ENCODE measurements at regions not wholly inside any gene's neighbourhood (a gene's known extent, or its start where the extent isn't known, plus 50 kb on each side); places are given as distances from the start of the nearest gene placed in this dataset.

GRCh38 chr7:155874411-155874810, 62.1 kb upstream of the SHH start:
- no peak for TF ChIP-seq CTCF (IDR thresholded peaks at IDR 0.05; ENCODE audit: extremely low read depth, missing control alignments)
- DNase-seq (ENCODE audit: low spot score) = no peak

GRCh38 chr7:155874010-155874409, 61.7 kb upstream of the SHH start:
- DNase-seq (ENCODE audit: low spot score) = no peak

GRCh38 chr7:155872678-155873369, 60.6 kb upstream of the SHH start:
- DNase-seq (ENCODE audit: low spot score) = no peak
- TF ChIP-seq CTCF (IDR thresholded peaks at IDR 0.05; ENCODE audit: extremely low read depth, missing control alignments) = no peak

More at GRCh38 chr7:155874010-155874409, 61.7 kb upstream of the SHH start:
- TF ChIP-seq CTCF (IDR thresholded peaks at IDR 0.05; ENCODE audit: extremely low read depth, missing control alignments) = no peak

GRCh38 chr7:155871211-155871610, 58.9 kb upstream of the SHH start:
- no peak for DNase-seq (ENCODE audit: low spot score)
- no peak for TF ChIP-seq CTCF (IDR thresholded peaks at IDR 0.05; ENCODE audit: extremely low read depth, missing control alignments)

- TF ChIP-seq CTCF (IDR thresholded peaks at IDR 0.05; ENCODE audit: extremely low read depth, missing control alignments) = no peak
- DNase-seq (ENCODE audit: low spot score) = no peak
Measured at GRCh38 chr7:155870334-155871180, 58.3 kb upstream of the SHH start.

- no peak for TF ChIP-seq CTCF (IDR thresholded peaks at IDR 0.05; ENCODE audit: extremely low read depth, missing control alignments)
- DNase-seq (ENCODE audit: low spot score) = no peak
Measured at GRCh38 chr7:155869784-155870076, 57.5 kb upstream of the SHH start.

- no peak for TF ChIP-seq CTCF (IDR thresholded peaks at IDR 0.05; ENCODE audit: extremely low read depth, missing control alignments)
Measured at GRCh38 chr7:155868955-155869783, 56.9 kb upstream of the SHH start.

More at GRCh38 chr7:155868955-155869783, 56.9 kb upstream of the SHH start:
- no peak for DNase-seq (ENCODE audit: low spot score)
